GM19438 (cell line): ENCODE measurements at regions not wholly inside any gene's neighbourhood (a gene's known extent, or its start where the extent isn't known, plus 50 kb on each side); places are given as distances from the start of the nearest gene placed in this dataset.

ENCODE experiments used
- ATAC-seq: cut with Tn5 transposase; IDR thresholded peaks from one replicate; pipeline ENCODE4 v1.9.1; 2021; ENCODE audit warnings: low read depth; ENCODE audit not compliant: unreplicated experiment

GRCh38 chr10:78811174-78811573 lies 257.6 kb upstream of the ZMIZ1 start:
- no peak for ATAC-seq

- no peak for ATAC-seq
Observed at GRCh38 chr10:78812571-78813318, 256.0 kb upstream of the ZMIZ1 start.

GRCh38 chr10:78813526-78813925 lies 255.2 kb upstream of the ZMIZ1 start:
- ATAC-seq: no peak

- ATAC-seq: no peak
Observed at GRCh38 chr10:78813998-78814399, 254.8 kb upstream of the ZMIZ1 start.

- ATAC-seq: no peak
Observed at GRCh38 chr10:78814407-78814806, 254.4 kb upstream of the ZMIZ1 start.

- no peak for ATAC-seq
Observed at GRCh38 chr10:78815702-78816334, 252.9 kb upstream of the ZMIZ1 start.

GRCh38 chr10:78817361-78817760 lies 251.4 kb upstream of the ZMIZ1 start:
- no peak for ATAC-seq

GRCh38 chr10:78817804-78818203 lies 251.0 kb upstream of the ZMIZ1 start:
- ATAC-seq: no peak

GRCh38 chr10:78819361-78820006 lies 249.3 kb upstream of the ZMIZ1 start:
- ATAC-seq: no peak

GRCh38 chr10:78820007-78820362 lies 248.8 kb upstream of the ZMIZ1 start:
- no peak for ATAC-seq

GRCh38 chr10:78821052-78821451 lies 247.7 kb upstream of the ZMIZ1 start:
- ATAC-seq: no peak

GRCh38 chr10:78828647-78829539 lies 239.9 kb upstream of the ZMIZ1 start:
- no peak for ATAC-seq

- no peak for ATAC-seq
Observed at GRCh38 chr10:78829565-78829964, 239.2 kb upstream of the ZMIZ1 start.

GRCh38 chr10:78830062-78830975 lies 238.4 kb upstream of the ZMIZ1 start:
- ATAC-seq: no peak

GRCh38 chr10:78830976-78831375 lies 237.8 kb upstream of the ZMIZ1 start:
- no peak for ATAC-seq

- ATAC-seq: no peak
Observed at GRCh38 chr10:78831461-78831860, 237.3 kb upstream of the ZMIZ1 start.

- ATAC-seq: no peak
Observed at GRCh38 chr10:78832281-78832680, 236.5 kb upstream of the ZMIZ1 start.

- ATAC-seq: no peak
Observed at GRCh38 chr10:78838141-78838657, 230.6 kb upstream of the ZMIZ1 start.

GRCh38 chr10:78843495-78843894 lies 225.3 kb upstream of the ZMIZ1 start:
- ATAC-seq: no peak
